Immature natural killer cell (primary cell): ENCODE measurements at regions not wholly inside any gene's neighbourhood (a gene's known extent, or its start where the extent isn't known, plus 50 kb on each side); places are given as distances from the start of the nearest gene placed in this dataset.

Experiments
- DNase-seq, 3 donors: peaks; one replicate each; pipeline ENCODE4 v3.0.0; 2022; ENCODE audit warnings: mixed read lengths in 1 of 3
- H3K27ac Mint-ChIP-seq, 6 donors: one replicate each; pipeline ENCODE4 v1.8.0; 2020; ENCODE audit warnings: mixed read lengths in 6 of 6, mild to moderate bottlenecking in 5 of 6, inconsistent platforms in 4 of 6, moderate library complexity in 3 of 6
- H3K27me3 Mint-ChIP-seq, 3 donors: one replicate each; pipeline ENCODE4 v1.8.0; 2020 to 2021; ENCODE audit warnings: low read depth in 3 of 3, mild to moderate bottlenecking in 3 of 3, mixed read lengths in 3 of 3, moderate library complexity in 3 of 3, inconsistent platforms in 1 of 3
- H3K36me3 Mint-ChIP-seq, 3 donors: one replicate each; pipeline ENCODE4 v1.8.0; 2020; ENCODE audit warnings: mixed read lengths in 3 of 3, inconsistent platforms in 2 of 3, mild to moderate bottlenecking in 2 of 3
- H3K4me1 Mint-ChIP-seq, 2 donors: one replicate each; pipeline ENCODE4 v1.8.0; 2020; ENCODE audit warnings: inconsistent platforms in 2 of 2, mild to moderate bottlenecking in 2 of 2, mixed read lengths in 2 of 2, moderate library complexity in 1 of 2
- H3K4me3 Mint-ChIP-seq, 5 donors: one replicate each; pipeline ENCODE4 v1.8.0; 2020; ENCODE audit warnings: mild to moderate bottlenecking in 5 of 5, mixed read lengths in 5 of 5, inconsistent platforms in 3 of 5, moderate library complexity in 3 of 5
- H3K9me3 Mint-ChIP-seq, 6 donors: one replicate each; pipeline ENCODE4 v1.8.0; 2020; ENCODE audit warnings: mild to moderate bottlenecking in 6 of 6, mixed read lengths in 6 of 6, inconsistent platforms in 4 of 6, moderate library complexity in 3 of 6

DNA sequence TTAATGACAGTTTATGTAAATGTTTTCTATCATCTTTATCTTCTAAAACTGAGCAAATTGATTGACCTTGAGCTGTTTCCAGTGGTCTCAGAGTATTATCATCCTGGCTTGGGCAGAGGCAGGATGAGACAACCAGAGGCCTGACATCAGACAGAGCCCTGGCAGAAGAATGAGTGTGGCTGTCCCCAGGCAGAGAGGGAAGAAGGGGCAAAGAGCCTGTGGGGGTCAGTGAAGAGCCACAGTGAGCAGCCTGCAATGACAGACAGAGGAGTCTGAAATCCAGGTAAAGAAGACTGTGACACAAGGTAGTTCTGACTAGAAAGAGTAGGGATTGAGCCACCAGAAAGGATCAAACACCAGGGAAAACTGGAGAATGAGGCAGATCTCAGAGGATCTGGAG is 182.4 kb upstream of the ARSJ start:
- Mint-ChIP-seq H3K4me1 (no peaks in the 10 kb centered on the region), H3K9me3 (peaks cover 0 to 5% (median 2%) of the 10 kb centered on the region in 6 donors), H3K4me3 (no peak overlapping the region), H3K27ac (no peak overlapping the region), H3K36me3 (no peaks in the 10 kb centered on the region), H3K27me3 (peaks cover under 1 to 5% (median 5%) of the 10 kb centered on the region in 3 donors)
- no peak for DNase-seq

DNA sequence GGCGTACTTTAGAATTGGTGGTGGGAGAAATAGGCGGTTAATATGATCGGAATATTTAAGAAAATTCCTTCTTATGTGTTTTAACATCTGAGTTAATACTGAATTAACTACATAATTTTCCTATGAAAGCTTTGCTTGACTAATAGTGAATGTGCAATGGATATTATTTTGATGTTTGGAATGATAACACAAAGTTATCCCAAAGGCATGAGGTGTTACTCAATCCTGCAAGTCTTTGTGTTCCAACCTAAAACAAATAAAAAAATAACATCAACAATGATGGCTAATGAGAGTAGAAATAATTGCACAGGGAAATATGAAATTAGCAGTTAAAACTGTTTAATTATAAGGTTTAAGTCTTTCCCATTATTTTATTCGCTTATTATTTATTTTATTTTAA is 183.6 kb upstream of the ARSJ start:
- H3K36me3 Mint-ChIP-seq: no peaks in the 10 kb centered on the region
- no peaks in the 10 kb centered on the region for H3K4me1 Mint-ChIP-seq
- peaks cover 0 to 5% (median 2%) of the 10 kb centered on the region in 6 donors for H3K9me3 Mint-ChIP-seq
- no peak overlapping the region for H3K27ac Mint-ChIP-seq
- DNase-seq: no peak
- no peak overlapping the region for H3K4me3 Mint-ChIP-seq
- peaks cover 0 to 5% (median 5%) of the 10 kb centered on the region in 3 donors for H3K27me3 Mint-ChIP-seq

DNA sequence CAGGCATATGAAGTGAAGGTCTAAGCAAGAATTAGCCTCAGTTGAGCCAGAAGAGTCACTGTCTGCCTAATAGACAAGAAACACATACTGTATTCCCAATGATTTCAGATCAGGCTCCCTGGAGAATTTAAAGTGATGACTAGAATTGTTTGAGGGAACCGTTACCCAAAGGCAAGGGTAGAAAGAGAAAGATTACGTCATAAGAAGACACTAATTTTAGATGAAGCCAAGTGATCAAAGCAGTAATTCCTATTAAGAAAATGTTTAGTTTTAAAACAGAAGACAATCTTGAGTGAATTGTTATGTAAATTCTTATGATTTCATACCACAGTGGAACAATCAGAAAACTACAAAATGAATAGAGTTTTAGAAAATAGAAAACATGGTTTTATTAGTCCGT is 194.5 kb upstream of the ARSJ start:
- H3K4me1 Mint-ChIP-seq: no peaks in the 10 kb centered on the region
- H3K36me3 Mint-ChIP-seq: no peaks in the 10 kb centered on the region
- H3K9me3 Mint-ChIP-seq: peaks cover 0 to 5% (median 1%) of the 10 kb centered on the region in 6 donors
- peaks cover 0 to 6% (median 0%) of the 10 kb centered on the region in 3 donors for H3K27me3 Mint-ChIP-seq
- H3K4me3 Mint-ChIP-seq: no peak overlapping the region
- DNase-seq: no peak
- no peak overlapping the region for H3K27ac Mint-ChIP-seq

DNA sequence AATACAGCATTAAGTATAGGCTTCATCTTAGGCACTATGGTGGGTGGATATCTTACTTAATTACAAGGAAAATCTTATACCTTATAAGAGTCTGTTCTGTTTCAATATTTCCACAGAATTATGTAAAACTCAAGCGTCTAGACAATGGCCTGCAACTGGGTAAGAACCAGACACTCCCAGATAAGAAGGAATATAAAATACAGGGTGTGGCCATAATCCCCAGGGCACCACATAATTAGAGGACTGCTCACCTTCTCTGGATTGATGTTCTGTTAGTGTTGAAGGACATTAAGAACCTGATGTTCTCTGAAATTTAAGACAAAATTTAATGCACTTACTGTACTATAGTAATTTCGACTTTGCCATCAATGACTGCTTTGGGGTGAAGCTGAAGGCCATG is 198.2 kb upstream of the ARSJ start:
- Mint-ChIP-seq H3K36me3 (no peaks in the 10 kb centered on the region), H3K4me1 (no peaks in the 10 kb centered on the region), H3K4me3 (no peak overlapping the region), H3K27ac (no peak overlapping the region), H3K27me3 (peaks cover 0 to 3% (median 0%) of the 10 kb centered on the region in 3 donors), H3K9me3 (peaks cover 0 to 1% (median 0%) of the 10 kb centered on the region in 6 donors)
- no peak for DNase-seq

DNA sequence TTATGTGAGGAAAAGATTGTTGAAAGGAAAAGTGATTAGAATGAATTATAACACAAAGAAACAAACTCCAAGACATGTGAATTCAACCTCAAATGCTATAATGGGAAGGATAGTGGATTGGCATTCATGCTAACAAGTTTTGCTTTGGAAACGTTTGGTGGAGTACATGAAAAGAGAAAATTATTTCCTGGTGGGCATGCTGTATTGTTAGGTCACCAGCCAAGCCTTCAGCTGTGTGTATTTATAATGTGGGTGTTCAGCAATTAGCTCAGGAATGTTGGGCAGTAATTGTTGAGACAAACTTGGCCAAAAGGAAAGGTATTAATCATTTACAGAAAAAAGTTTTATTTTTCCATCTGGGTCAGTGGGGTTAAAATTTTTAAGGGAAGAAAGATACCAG is 198.9 kb upstream of the ARSJ start:
- no peak for DNase-seq
- Mint-ChIP-seq H3K4me1 (no peaks in the 10 kb centered on the region), H3K9me3 (peaks cover 0 to 1% (median 0%) of the 10 kb centered on the region in 6 donors), H3K27me3 (peaks cover 0 to under 1% (median 0%) of the 10 kb centered on the region in 3 donors), H3K4me3 (no peak overlapping the region), H3K27ac (no peak overlapping the region), H3K36me3 (no peaks in the 10 kb centered on the region)

DNA sequence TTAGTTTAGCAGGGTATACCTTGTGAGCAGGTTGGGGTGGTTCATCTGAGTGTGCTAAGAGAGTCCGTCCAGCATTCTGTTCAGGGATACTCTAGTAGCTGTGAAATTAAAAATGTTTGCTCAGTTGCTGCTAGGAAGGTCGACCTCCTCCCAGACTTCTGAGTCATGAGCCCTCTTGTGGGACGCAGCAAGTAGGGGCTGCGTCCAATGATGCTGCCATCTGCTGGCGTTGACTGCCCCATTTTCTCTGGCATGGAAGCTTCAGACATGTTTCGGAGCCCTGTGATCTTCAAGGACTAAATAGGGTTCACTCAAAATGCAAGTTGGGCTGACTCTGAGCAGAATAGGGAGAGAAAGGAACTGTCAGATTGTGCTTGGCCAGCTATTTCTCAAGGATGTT is 201.0 kb upstream of the ARSJ start:
- Mint-ChIP-seq H3K4me1 (no peaks in the 10 kb centered on the region), H3K4me3 (no peak overlapping the region), H3K9me3 (no peaks in the 10 kb centered on the region), H3K27ac (no peak overlapping the region), H3K36me3 (no peaks in the 10 kb centered on the region), H3K27me3 (peaks cover 0 to 2% (median 0%) of the 10 kb centered on the region in 3 donors)
- DNase-seq: no peak

DNA sequence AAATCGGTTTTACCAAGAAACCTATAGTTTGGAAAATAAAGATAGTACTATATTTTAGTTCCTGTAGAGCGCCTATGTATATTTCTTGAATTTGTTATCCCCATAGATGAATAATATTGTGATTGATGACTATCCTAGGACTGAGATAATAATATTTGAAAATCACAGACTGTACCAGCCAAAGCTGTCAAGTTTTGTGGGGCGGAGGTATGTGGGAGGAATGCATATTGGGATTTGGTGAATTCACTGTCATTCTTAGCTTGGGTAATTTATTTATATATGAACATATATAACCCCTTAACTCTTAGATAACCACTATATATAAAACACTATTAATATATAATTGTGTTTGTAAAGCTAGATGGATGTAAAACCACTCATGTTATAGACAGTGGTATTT is 205.5 kb upstream of the ARSJ start:
- H3K27ac Mint-ChIP-seq: no peak overlapping the region
- no peak for DNase-seq
- H3K36me3 Mint-ChIP-seq: no peaks in the 10 kb centered on the region
- H3K4me3 Mint-ChIP-seq: no peak overlapping the region
- peaks cover 0 to 2% (median 1%) of the 10 kb centered on the region in 3 donors for H3K27me3 Mint-ChIP-seq
- no peaks in the 10 kb centered on the region for H3K4me1 Mint-ChIP-seq
- H3K9me3 Mint-ChIP-seq: no peaks in the 10 kb centered on the region

DNA sequence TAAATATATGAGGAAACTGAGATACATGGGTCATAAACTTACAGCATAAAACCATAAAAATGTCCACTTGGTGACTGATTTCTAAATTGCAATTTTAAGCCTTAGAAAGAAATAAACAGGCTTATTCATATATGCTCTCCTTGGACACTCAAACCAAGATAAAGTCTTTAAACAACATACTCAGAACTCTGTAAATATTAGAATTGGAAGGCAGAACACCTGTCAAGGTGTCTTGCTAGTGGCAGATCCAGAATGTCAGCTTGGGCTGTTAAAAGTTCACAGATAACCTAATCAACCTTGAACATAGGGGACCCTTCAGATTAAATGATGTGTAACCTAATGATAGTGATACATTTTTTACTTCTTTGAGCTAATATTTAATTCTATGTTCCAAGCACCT is 208.1 kb upstream of the ARSJ start:
- Mint-ChIP-seq H3K4me3 (no peak overlapping the region), H3K9me3 (no peaks in the 10 kb centered on the region), H3K4me1 (no peaks in the 10 kb centered on the region)

DNA sequence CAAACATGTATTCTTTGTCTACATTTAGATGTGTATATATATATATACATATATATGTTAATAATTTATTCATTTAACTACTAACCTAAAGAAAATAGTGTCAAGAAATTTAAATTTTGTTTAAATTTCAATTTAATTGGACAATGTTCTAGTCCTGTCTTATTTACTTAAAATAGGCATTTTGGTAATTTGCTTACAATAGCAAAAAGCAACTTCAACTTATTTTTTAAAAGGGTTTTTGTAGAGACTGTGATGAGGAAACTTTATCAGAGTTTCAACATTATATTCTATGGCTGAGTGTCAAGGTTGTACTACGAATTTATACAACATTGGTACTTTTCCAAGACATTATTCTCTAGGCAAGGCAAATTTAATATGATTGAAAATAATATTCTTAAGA is 212.0 kb upstream of the ARSJ start:
- Mint-ChIP-seq H3K4me1 (no peaks in the 10 kb centered on the region), H3K27ac (no peak overlapping the region), H3K4me3 (no peak overlapping the region), H3K9me3 (no peaks in the 10 kb centered on the region), H3K36me3 (no peaks in the 10 kb centered on the region), H3K27me3 (peaks cover 0 to 1% (median 1%) of the 10 kb centered on the region in 3 donors)
- no peak for DNase-seq

More for the DNA sequence above, 208.1 kb upstream of the ARSJ start:
- no peak for DNase-seq
- no peak overlapping the region for H3K27ac Mint-ChIP-seq
- no peaks in the 10 kb centered on the region for H3K36me3 Mint-ChIP-seq
- peaks cover 0 to 2% (median 1%) of the 10 kb centered on the region in 3 donors for H3K27me3 Mint-ChIP-seq

DNA sequence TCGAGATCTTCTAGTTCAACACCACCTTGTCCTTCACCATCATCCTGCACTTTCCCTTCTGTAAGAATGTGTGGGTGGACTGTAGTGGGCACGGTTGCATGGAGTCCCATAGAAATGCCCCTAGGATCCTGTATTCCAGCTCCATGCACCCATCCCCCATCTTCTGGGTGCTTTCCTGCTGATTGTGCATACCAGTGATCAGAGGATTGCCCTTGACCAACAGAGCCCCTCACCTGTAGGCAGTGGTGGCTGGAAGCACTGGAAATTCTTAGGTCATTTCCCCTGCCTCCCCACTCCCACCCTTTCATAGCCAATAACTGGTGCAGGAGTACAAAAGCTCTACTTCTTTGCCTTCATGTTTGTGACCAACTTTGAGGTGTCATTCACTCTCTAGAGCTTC is 213.4 kb upstream of the ARSJ start:
- no peaks in the 10 kb centered on the region for H3K4me1 Mint-ChIP-seq
- no peak overlapping the region for H3K27ac Mint-ChIP-seq

DNA sequence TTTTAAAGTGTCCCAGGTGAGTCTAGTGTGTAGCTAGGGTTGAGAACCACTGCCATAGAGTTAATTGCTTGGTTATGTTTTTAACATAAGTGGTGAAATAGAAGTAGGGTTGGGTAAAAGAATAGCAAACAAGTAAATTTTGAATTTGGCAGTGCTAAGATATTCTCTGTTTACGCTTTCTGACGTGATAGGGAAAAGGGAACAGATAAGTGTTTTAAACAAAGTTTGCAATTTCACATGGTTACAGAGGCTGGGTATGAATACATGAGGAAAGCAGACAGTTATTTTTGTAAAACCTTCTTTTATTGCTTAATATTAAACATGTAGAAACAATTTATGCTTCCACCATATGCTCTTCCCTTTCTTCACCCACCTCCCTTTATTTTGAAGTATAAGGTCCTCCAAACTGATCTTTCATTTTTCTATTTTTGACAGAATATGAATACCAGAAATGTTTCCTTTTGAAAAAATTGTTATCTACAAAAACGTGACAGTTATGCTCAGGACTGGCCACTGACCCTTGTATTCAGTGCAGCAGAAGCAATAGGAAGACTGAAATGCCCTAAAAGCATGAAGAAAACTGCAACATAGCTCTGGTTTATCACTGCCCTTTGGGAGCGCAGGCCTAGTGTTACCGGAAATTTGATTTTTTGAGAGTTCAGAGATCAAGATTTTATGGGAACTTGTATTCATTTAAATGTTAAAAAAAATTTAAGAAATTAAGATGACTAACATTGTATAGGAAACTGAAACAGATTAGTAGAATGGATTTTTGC is 214.4 kb upstream of the ARSJ start:
- no peak overlapping the region for H3K4me3 Mint-ChIP-seq
- H3K27ac Mint-ChIP-seq: no peak overlapping the region
- no peaks in the 10 kb centered on the region for H3K9me3 Mint-ChIP-seq
- no peaks in the 10 kb centered on the region for H3K36me3 Mint-ChIP-seq
- H3K4me1 Mint-ChIP-seq: no peaks in the 10 kb centered on the region
- no peak for DNase-seq
- peaks cover 0 to 2% (median 1%) of the 10 kb centered on the region in 3 donors for H3K27me3 Mint-ChIP-seq

More for the DNA sequence above, 213.4 kb upstream of the ARSJ start:
- Mint-ChIP-seq H3K27me3 (peaks cover 0 to 1% (median 0%) of the 10 kb centered on the region in 3 donors), H3K4me3 (no peak overlapping the region), H3K36me3 (no peaks in the 10 kb centered on the region), H3K9me3 (no peaks in the 10 kb centered on the region)
- no peak for DNase-seq

DNA sequence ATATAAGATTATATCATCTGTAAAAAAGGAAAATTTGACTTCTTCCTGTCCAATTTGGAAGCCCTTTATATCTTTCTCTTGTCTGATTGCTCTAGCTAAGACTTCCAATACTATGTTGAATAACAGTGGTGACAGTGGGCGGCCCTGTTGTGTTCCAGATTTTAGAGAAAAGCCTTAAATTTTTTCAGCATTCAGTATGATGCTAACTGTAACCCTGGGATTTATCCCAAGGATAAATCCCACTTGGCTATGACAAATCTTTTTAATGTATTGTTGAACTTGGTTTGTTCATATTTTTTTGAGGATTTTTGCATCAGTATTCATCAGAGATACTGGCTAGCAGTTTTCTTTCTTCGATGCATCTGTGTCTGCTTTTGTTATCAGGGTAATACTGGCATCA is 217.2 kb upstream of the ARSJ start:
- H3K27me3 Mint-ChIP-seq: peaks cover 1 to 3% (median 2%) of the 10 kb centered on the region in 3 donors
- peaks cover 0 to 2% (median 0%) of the 10 kb centered on the region in 6 donors for H3K9me3 Mint-ChIP-seq
- no peak for DNase-seq
- H3K27ac Mint-ChIP-seq: no peak overlapping the region
- H3K36me3 Mint-ChIP-seq: no peaks in the 10 kb centered on the region
- no peaks in the 10 kb centered on the region for H3K4me1 Mint-ChIP-seq
- H3K4me3 Mint-ChIP-seq: no peak overlapping the region

DNA sequence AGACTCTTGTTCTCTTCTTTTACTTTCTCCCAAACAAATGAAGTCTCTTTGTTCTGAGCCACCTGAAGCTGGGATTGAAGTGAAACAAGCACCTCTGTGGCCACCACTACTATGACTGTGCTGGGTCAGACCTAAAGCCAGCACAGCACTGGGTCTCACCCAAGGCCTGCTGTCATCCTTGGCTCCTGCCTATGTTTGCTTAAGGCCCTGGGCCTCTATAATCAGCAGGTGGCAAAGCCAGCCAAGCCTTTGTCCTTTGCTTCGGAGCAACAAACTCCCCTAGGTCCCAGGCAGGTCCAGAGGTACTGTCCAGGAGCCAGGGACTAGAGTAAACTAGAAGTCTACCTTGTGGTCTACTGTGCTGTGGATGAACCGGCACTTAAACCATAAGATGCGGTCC is 220.6 kb upstream of the ARSJ start:
- Mint-ChIP-seq H3K27ac (no peak overlapping the region), H3K27me3 (peaks cover 1 to 5% (median 4%) of the 10 kb centered on the region in 3 donors), H3K4me1 (no peaks in the 10 kb centered on the region), H3K4me3 (no peak overlapping the region), H3K9me3 (peaks cover 0 to 3% (median under 1%) of the 10 kb centered on the region in 6 donors), H3K36me3 (no peaks in the 10 kb centered on the region)
- no peak for DNase-seq

DNA sequence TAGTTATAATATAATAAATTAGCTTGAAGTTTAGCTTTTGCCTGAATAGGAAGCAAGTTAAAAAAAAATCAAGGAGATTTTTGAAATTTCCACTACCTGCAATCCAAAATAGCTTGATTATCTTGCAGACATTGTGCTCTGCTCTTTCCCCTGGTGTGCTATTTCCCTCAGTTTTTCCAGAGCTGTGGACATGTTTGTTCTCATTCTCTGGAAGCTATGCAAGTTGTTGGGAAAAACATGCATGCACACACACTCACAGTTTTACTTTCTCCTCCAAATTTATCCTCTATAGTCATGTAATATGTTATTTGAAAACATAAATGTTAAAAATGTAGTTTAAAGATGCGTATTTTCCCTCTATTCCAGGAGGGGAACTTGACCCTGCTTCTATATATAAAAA is 225.8 kb upstream of the ARSJ start:
- Mint-ChIP-seq H3K36me3 (no peaks in the 10 kb centered on the region), H3K27me3 (peaks cover 0 to 4% (median 3%) of the 10 kb centered on the region in 3 donors), H3K9me3 (peaks cover 0 to 2% (median under 1%) of the 10 kb centered on the region in 6 donors), H3K4me3 (no peak overlapping the region), H3K4me1 (no peaks in the 10 kb centered on the region), H3K27ac (no peak overlapping the region)
- DNase-seq: no peak
